ENCODE measurements at regions not wholly inside any gene's neighbourhood (a gene's known extent, or its start where the extent isn't known, plus 50 kb on each side); places are given as distances from the start of the nearest gene placed in this dataset.

DNA sequence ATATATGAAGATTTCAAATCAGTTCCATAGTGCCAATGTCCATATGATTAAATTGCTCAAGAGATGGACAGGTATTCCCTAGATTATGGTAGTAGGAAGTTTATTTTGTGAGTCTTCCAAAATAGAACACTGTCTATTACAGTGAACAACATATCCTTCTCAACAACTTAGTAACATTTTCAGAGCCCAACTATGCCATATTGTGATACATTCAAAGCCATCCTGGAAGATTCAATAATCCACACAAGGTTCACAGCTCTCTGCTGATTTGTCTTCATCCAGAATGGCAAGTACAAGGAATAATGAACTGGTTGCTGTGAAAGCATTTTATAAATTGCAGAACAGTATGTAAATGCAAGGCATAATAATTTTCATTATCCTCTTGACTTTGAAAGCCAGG lies 213.9 kb downstream of the CHRM2 start:
- H3K36me3 ChIP-seq (ENCODE audit: insufficient read depth, low read length): no peaks in the 10 kb centered on the region
- no peak overlapping the region for H2AFZ ChIP-seq (ENCODE audit: low read depth, low read length)
- TF ChIP-seq EZH2 (IDR thresholded peaks at IDR 0.05; ENCODE audit: borderline replicate concordance, insufficient read depth, low read length, poor library complexity, severe bottlenecking) (no peak), MXI1 (conservative IDR thresholded peaks at IDR 0.05; ENCODE audit: poor library complexity, severe bottlenecking) (no peak), RAD21 (conservative IDR thresholded peaks at IDR 0.05) (no peak), SMC3 (conservative IDR thresholded peaks at IDR 0.05; ENCODE audit: poor library complexity) (no peak), POLR2AphosphoS5 (IDR thresholded peaks at IDR 0.05) (no peak), TAF1 (IDR thresholded peaks at IDR 0.05; ENCODE audit: low read depth) (no peak), EP300 (conservative IDR thresholded peaks at IDR 0.05; ENCODE audit: poor library complexity, severe bottlenecking) (no peak)
- TF ChIP-seq, protein P1, sequence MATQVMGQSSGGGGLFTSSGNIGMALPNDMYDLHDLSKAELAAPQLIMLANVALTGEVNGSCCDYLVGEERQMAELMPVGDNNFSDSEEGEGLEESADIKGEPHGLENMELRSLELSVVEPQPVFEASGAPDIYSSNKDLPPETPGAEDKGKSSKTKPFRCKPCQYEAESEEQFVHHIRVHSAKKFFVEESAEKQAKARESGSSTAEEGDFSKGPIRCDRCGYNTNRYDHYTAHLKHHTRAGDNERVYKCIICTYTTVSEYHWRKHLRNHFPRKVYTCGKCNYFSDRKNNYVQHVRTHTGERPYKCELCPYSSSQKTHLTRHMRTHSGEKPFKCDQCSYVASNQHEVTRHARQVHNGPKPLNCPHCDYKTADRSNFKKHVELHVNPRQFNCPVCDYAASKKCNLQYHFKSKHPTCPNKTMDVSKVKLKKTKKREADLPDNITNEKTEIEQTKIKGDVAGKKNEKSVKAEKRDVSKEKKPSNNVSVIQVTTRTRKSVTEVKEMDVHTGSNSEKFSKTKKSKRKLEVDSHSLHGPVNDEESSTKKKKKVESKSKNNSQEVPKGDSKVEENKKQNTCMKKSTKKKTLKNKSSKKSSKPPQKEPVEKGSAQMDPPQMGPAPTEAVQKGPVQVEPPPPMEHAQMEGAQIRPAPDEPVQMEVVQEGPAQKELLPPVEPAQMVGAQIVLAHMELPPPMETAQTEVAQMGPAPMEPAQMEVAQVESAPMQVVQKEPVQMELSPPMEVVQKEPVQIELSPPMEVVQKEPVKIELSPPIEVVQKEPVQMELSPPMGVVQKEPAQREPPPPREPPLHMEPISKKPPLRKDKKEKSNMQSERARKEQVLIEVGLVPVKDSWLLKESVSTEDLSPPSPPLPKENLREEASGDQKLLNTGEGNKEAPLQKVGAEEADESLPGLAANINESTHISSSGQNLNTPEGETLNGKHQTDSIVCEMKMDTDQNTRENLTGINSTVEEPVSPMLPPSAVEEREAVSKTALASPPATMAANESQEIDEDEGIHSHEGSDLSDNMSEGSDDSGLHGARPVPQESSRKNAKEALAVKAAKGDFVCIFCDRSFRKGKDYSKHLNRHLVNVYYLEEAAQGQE (IDR thresholded peaks at IDR 0.05; ENCODE audit: borderline replicate concordance): no peak
- TF ChIP-seq, protein P2, sequence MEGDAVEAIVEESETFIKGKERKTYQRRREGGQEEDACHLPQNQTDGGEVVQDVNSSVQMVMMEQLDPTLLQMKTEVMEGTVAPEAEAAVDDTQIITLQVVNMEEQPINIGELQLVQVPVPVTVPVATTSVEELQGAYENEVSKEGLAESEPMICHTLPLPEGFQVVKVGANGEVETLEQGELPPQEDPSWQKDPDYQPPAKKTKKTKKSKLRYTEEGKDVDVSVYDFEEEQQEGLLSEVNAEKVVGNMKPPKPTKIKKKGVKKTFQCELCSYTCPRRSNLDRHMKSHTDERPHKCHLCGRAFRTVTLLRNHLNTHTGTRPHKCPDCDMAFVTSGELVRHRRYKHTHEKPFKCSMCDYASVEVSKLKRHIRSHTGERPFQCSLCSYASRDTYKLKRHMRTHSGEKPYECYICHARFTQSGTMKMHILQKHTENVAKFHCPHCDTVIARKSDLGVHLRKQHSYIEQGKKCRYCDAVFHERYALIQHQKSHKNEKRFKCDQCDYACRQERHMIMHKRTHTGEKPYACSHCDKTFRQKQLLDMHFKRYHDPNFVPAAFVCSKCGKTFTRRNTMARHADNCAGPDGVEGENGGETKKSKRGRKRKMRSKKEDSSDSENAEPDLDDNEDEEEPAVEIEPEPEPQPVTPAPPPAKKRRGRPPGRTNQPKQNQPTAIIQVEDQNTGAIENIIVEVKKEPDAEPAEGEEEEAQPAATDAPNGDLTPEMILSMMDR (IDR thresholded peaks at IDR 0.05; ENCODE audit: poor library complexity, severe bottlenecking): no peak
- H3K4me3 ChIP-seq (ENCODE audit: low read length): no peak overlapping the region
- no peaks in the 10 kb centered on the region for H4K20me1 ChIP-seq (ENCODE audit: insufficient read depth)
- no peaks in the 10 kb centered on the region for H3K27me3 ChIP-seq (ENCODE audit: insufficient read depth, low read depth, low read length)
- H3K9me2 ChIP-seq (ENCODE audit: insufficient read depth, low read length): no peaks in the 10 kb centered on the region
- H3K79me2 ChIP-seq (replicated peaks; ENCODE audit: insufficient read depth, low read length): no peaks in the 10 kb centered on the region
- no peak overlapping the region for H3K4me2 ChIP-seq (ENCODE audit: low read length)
- no peaks in the 10 kb centered on the region for H3F3A ChIP-seq (ENCODE audit: insufficient read depth, low read length, poor library complexity, severe bottlenecking)
- H3K9ac ChIP-seq (ENCODE audit: low read length): no peak overlapping the region
- H3K27ac ChIP-seq (ENCODE audit: low read length): no peak overlapping the region
- H3K9me3 ChIP-seq (ENCODE audit: low read length): no peaks in the 10 kb centered on the region

DNA sequence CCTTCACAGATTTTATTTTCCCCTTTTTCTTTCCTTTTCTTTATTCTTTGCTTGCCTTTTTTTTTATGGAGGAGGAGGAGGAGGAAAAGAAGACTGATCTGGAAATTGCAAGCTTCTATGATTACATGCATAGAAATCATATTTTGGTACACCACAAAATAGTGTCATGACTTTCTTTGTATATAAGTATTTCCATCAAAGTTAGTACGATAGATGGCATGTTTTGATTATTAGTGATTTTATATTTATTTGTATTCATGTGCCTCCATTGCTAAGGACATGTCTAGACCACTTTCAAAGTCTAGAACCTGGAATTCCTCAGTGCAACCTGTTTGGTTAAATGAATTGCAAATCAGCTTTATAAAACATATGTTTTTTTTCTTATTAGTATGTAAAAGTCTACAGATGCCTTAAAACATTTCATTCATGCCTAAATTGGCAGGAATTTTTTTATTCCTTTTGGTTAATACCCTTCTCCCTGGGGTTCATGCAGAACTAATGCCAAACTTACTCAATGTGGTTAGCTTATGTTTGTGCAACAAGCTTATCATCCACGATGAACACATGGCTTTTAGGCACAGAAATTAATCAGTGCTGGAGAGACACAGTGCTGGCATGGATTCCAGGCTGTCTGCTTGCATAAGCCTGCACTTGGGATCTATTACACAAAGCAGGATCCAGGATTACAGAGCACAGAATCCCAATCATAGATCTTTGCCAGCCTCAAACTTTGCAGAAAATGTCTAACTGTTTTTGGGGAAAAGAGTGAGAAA lies 213.1 kb downstream of the CHRM2 start:
- H3K9me2 ChIP-seq (ENCODE audit: insufficient read depth, low read length): no peaks in the 10 kb centered on the region
- H3K27ac ChIP-seq (ENCODE audit: low read length): no peak overlapping the region
- no peaks in the 10 kb centered on the region for H3K27me3 ChIP-seq (ENCODE audit: insufficient read depth, low read depth, low read length)
- no peaks in the 10 kb centered on the region for H3K9me3 ChIP-seq (ENCODE audit: low read length)
- no peak overlapping the region for H3K9ac ChIP-seq (ENCODE audit: low read length)
- no peaks in the 10 kb centered on the region for H3K36me3 ChIP-seq (ENCODE audit: insufficient read depth, low read length)
- no peak overlapping the region for H3K4me2 ChIP-seq (ENCODE audit: low read length)
- no peak overlapping the region for H2AFZ ChIP-seq (ENCODE audit: low read depth, low read length)
- no peaks in the 10 kb centered on the region for H3F3A ChIP-seq (ENCODE audit: insufficient read depth, low read length, poor library complexity, severe bottlenecking)
- no peaks in the 10 kb centered on the region for H3K79me2 ChIP-seq (replicated peaks; ENCODE audit: insufficient read depth, low read length)
- TF ChIP-seq, protein P1 (IDR thresholded peaks at IDR 0.05; ENCODE audit: borderline replicate concordance): no peak
- TF ChIP-seq EP300 (conservative IDR thresholded peaks at IDR 0.05; ENCODE audit: poor library complexity, severe bottlenecking): no peak
- no peak for TF ChIP-seq SMC3 (conservative IDR thresholded peaks at IDR 0.05; ENCODE audit: poor library complexity)
- no peak for TF ChIP-seq RAD21 (conservative IDR thresholded peaks at IDR 0.05)
- no peak for TF ChIP-seq TAF1 (IDR thresholded peaks at IDR 0.05; ENCODE audit: low read depth)
- TF ChIP-seq, protein P2 (IDR thresholded peaks at IDR 0.05; ENCODE audit: poor library complexity, severe bottlenecking): no peak
- no peak for TF ChIP-seq EZH2 (IDR thresholded peaks at IDR 0.05; ENCODE audit: borderline replicate concordance, insufficient read depth, low read length, poor library complexity, severe bottlenecking)
- no peak for TF ChIP-seq POLR2AphosphoS5 (IDR thresholded peaks at IDR 0.05)
- no peak for TF ChIP-seq MXI1 (conservative IDR thresholded peaks at IDR 0.05; ENCODE audit: poor library complexity, severe bottlenecking)
- no peak overlapping the region for H3K4me3 ChIP-seq (ENCODE audit: low read length)
- no peaks in the 10 kb centered on the region for H4K20me1 ChIP-seq (ENCODE audit: insufficient read depth)
